Nephron (organoid): ENCODE measurements at regions not wholly inside any gene's neighbourhood (a gene's known extent, or its start where the extent isn't known, plus 50 kb on each side); places are given as distances from the start of the nearest gene placed in this dataset.

Experiments
- H3K27ac Mint-ChIP-seq, 3 experiments: 2 replicates each; pipeline ENCODE4 v1.8.0; 2020; ENCODE audit warnings: mixed read lengths in 3 of 3, mild to moderate bottlenecking in 2 of 3, moderate library complexity in 1 of 3
- H3K27me3 Mint-ChIP-seq: 2 replicates; pipeline ENCODE4 v1.8.0; 2021; ENCODE audit warnings: low read depth, mild to moderate bottlenecking, moderate library complexity, mixed read lengths
- H3K36me3 Mint-ChIP-seq: 2 replicates; pipeline ENCODE4 v1.8.0; 2020; ENCODE audit warnings: low read depth, mixed read lengths
- H3K4me1 Mint-ChIP-seq: 2 replicates; pipeline ENCODE4 v1.8.0; 2020; ENCODE audit warnings: mixed read lengths
- H3K4me3 Mint-ChIP-seq, 3 experiments: 2 replicates each; pipeline ENCODE4 v1.8.0; 2020; ENCODE audit warnings: mild to moderate bottlenecking in 3 of 3, mixed read lengths in 3 of 3, moderate library complexity in 2 of 3
- H3K9me3 Mint-ChIP-seq: 2 replicates; pipeline ENCODE4 v1.8.0; 2020; ENCODE audit warnings: mixed read lengths
- CTCF ChIP-seq, 3 experiments: fragments of 200-600 bp; sonication (generic); IDR thresholded peaks; one replicate each; pipeline ENCODE4 v1.5.0; 2021; ENCODE audit warnings: antibody characterized with exemption in 3 of 3; ENCODE audit not compliant: unreplicated experiment in 3 of 3

- H3K27me3 Mint-ChIP-seq, result no peaks in the 10 kb centered on the region
- H3K27ac Mint-ChIP-seq, result no peak overlapping the region
- TF ChIP-seq CTCF (IDR thresholded peaks at IDR 0.05; ENCODE audit: unreplicated experiment in 3 of 3), result no peak
- H3K36me3 Mint-ChIP-seq, result no peaks in the 10 kb centered on the region
- peaks cover 17% of the 10 kb centered on the region for H3K4me1 Mint-ChIP-seq
- H3K4me3 Mint-ChIP-seq, result no peak overlapping the region
- H3K9me3 Mint-ChIP-seq, result no peaks in the 10 kb centered on the region
These were observed 568.7 kb downstream of the RPS29 start for GRCh38 chr14:49017447-49017846.

- Mint-ChIP-seq H3K36me3 (no peaks in the 10 kb centered on the region), H3K27ac (peak overlapping the region in 1 of 3 experiments; percentile 12), H3K27me3 (no peaks in the 10 kb centered on the region)
These were observed 569.8 kb downstream of the RPS29 start for GRCh38 chr14:49016381-49016780.

GRCh38 chr14:49014476-49014875 is 571.7 kb downstream of the RPS29 start:
- Mint-ChIP-seq H3K27ac (no peak overlapping the region), H3K9me3 (no peaks in the 10 kb centered on the region), H3K4me3 (no peak overlapping the region), H3K4me1 (peaks cover 17% of the 10 kb centered on the region), H3K36me3 (no peaks in the 10 kb centered on the region), H3K27me3 (no peaks in the 10 kb centered on the region)
- no peak for TF ChIP-seq CTCF (IDR thresholded peaks at IDR 0.05; ENCODE audit: unreplicated experiment in 3 of 3)

More at GRCh38 chr14:49016381-49016780, 569.8 kb downstream of the RPS29 start:
- Mint-ChIP-seq H3K9me3 (no peaks in the 10 kb centered on the region), H3K4me3 (no peak overlapping the region), H3K4me1 (peaks cover 17% of the 10 kb centered on the region)
- no peak for TF ChIP-seq CTCF (IDR thresholded peaks at IDR 0.05; ENCODE audit: unreplicated experiment in 3 of 3)

- Mint-ChIP-seq H3K36me3 (no peaks in the 10 kb centered on the region), H3K4me1 (no peaks in the 10 kb centered on the region), H3K9me3 (no peaks in the 10 kb centered on the region), H3K4me3 (no peak overlapping the region), H3K27ac (no peak overlapping the region), H3K27me3 (peaks cover 4% of the 10 kb centered on the region)
- no peak for TF ChIP-seq CTCF (IDR thresholded peaks at IDR 0.05; ENCODE audit: unreplicated experiment in 3 of 3)
These were observed 577.8 kb downstream of the RPS29 start for GRCh38 chr14:49008363-49008762.

GRCh38 chr14:48991141-48991540 is 595.0 kb downstream of the RPS29 start:
- H3K27ac Mint-ChIP-seq, result no peak overlapping the region
- H3K4me3 Mint-ChIP-seq, result no peak overlapping the region
- no peaks in the 10 kb centered on the region for H3K27me3 Mint-ChIP-seq

More at GRCh38 chr14:48991141-48991540, 595.0 kb downstream of the RPS29 start:
- H3K4me1 Mint-ChIP-seq, result no peaks in the 10 kb centered on the region
- no peaks in the 10 kb centered on the region for H3K9me3 Mint-ChIP-seq
- no peaks in the 10 kb centered on the region for H3K36me3 Mint-ChIP-seq
- no peak for TF ChIP-seq CTCF (IDR thresholded peaks at IDR 0.05; ENCODE audit: unreplicated experiment in 3 of 3)
